HG02571 (cell line): ENCODE measurements at regions not wholly inside any gene's neighbourhood (a gene's known extent, or its start where the extent isn't known, plus 50 kb on each side); places are given as distances from the start of the nearest gene placed in this dataset.

ENCODE experiments used
- ATAC-seq: cut with Tn5 transposase; IDR thresholded peaks from one replicate; pipeline ENCODE4 v1.9.1; 2021; ENCODE audit warnings: mild to moderate bottlenecking, moderate library complexity; ENCODE audit not compliant: unreplicated experiment

DNA sequence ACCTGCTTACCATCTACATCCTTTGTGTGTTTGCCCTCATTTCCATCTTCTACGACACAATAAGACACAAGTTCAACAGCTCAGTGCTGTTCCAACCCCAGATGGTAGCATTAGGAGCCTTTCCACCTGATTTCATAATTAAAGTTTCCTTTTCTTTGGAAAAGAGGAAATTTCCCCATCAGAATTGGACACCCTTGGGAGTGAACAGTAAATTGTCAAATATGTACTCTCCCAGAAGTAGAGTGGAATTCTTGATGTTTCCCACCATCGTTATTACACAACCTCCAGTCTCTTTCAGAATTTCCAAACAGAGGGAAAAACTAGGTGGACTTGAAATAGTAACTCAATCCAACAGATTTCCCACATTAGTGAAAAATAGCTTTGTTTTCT lies 337.6 kb upstream of the OR4E1 start:
- ATAC-seq: no peak

DNA sequence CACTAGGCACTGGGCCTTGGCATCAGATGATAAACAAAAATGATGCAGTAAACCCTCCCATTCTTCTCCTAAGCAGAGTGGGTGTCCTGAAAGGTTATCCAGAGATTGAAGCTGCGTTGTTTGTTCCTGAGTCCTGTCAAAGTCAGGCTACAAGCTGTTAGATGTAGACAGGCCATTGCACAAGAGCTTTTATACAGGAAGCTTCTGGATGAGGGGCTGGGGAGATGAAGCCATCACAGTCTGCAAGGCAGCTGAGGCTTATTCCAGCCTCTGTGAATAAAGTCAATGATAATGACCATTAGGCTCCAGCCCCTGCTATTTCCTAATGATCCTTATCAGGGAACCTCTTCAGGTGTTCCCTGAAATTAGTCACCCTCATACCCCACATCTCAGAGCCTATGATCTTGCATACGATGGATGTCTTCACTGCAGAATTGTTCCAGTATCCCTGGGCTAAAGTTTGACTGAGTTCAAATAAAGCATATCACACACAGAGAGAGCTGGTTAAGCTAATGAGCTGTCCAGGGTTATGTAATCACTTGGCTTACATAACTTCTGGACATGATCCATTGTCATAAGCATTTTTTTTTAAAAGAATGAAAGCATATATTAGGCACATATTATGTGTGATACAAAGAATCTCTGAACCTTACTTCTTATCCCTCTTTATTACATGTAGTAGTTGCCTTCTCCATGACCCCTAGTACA lies 337.1 kb upstream of the OR4E1 start:
- no peak for ATAC-seq

DNA sequence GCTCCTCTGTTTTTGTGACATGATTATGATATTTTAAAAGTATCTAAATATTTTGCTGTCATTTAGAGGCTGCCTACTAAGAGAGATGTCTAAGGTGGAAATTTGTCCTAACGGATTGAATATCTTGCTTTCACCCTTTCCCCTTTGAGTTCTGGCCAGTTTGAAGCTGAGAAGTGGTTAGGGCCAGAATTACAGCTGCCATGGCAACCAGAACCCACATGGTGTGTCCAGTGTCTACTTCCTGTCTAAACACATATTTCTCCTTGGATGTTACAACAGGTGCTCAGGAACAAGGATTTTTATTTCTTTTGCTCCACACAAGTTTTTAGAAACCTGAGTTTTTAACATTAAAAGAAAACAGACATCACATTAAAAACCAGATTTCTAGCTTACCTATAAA lies 335.1 kb upstream of the OR4E1 start:
- ATAC-seq: no peak

DNA sequence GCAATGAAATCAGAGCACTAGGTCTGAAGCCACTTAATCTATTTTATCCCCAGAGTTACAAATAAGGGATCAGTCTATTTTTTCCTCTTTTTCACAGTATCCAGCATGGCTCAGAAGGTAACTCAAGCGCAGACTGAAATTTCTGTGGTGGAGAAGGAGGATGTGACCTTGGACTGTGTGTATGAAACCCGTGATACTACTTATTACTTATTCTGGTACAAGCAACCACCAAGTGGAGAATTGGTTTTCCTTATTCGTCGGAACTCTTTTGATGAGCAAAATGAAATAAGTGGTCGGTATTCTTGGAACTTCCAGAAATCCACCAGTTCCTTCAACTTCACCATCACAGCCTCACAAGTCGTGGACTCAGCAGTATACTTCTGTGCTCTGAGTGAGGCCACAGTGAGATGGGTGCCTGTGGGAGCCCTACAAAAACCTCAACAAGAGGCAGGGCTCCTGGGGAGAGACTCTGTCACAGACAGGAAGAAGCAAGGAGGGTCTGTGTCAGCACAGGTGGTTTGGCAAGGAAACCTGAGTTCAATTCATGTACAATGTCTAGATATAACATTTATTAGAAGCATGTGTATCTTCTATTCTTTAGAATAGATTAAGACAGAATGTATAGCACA lies 334.3 kb upstream of the OR4E1 start:
- ATAC-seq: no peak

DNA sequence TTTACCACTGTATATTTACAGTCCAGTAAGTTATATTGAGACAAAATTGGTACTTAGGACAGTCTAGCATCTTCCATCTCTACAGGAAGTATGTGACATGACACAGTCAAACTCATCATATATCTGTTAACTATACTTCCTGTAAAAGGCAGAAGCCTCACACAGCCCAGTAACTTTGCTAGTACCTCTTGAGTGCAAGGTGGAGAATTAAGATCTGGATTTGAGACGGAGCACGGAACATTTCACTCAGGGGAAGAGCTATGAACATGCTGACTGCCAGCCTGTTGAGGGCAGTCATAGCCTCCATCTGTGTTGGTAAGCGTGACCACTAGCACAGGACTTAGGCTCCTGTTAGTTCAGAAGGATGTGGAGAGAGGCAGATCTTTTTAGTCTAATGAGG lies 333.7 kb upstream of the OR4E1 start:
- no peak for ATAC-seq

DNA sequence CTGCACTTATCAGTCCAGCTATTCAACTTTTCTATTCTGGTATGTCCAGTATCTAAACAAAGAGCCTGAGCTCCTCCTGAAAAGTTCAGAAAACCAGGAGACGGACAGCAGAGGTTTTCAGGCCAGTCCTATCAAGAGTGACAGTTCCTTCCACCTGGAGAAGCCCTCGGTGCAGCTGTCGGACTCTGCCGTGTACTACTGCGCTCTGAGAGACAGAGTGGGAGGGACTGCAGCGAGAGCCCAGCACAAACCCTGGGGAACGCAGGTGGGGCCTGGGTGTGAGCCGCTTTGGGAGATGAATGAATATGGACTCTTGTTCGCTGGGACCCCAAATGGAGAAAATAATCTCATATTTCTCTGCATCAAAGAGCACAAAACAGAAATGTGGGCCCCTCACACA lies 329.8 kb upstream of the OR4E1 start:
- no peak for ATAC-seq

DNA sequence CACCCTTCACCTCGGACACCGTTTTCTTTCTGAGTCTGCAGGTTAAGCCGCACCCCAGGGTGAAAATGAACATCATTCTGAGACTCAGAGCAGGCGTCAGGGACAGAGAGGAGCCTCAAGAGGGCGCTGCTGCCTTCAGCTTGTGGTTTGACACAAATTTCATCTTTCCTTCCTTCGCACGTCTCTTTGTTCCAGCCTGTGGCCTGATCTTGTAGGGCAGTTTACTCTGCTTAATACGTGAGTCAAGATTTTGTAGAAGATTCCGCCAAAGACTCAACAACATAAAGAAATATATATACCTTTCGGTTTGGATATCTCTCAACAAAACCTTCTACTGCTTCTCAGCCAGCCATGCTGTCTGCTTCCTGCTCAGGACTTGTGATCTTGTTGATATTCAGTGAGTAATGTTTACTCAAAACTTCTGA lies 329.3 kb upstream of the OR4E1 start:
- ATAC-seq: no peak

DNA sequence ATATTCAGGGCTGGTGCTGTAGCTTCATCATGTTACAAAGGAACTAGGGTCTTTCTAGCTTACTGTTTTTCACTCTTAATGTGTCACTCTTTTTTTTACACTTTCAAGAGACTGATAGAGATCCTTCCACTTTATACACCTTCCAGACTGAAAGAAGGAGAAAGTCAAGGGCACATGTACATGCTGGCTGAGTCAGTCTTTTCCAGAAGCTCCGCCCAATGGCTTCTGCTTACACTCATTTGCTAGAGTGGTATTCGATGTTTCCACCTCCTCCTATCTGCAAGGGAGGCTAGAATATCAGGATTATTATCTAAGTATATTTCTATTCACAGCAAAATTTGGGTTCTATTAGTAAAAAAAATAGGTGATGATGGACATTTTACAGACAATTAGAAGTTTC lies 325.8 kb upstream of the OR4E1 start:
- ATAC-seq: no peak

DNA sequence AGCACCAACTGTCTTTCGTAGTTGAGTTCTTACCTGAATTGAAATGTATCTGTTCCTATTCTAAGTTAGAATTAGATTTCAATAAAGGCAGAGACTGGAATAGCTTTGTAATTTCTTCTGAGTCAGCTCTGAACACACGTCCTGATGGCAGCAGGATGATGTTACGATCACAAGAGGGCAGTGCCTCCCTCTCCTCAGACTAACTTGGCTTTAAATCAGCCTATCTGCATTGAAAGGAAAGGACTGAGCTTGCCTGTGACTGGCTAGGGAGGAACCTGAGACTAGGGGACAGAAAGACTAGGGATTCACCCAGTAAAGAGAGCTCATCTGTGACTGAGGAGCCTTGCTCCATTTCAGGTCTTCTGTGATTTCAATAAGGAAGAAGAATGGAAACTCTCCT lies 323.7 kb upstream of the OR4E1 start:
- no peak for ATAC-seq

DNA sequence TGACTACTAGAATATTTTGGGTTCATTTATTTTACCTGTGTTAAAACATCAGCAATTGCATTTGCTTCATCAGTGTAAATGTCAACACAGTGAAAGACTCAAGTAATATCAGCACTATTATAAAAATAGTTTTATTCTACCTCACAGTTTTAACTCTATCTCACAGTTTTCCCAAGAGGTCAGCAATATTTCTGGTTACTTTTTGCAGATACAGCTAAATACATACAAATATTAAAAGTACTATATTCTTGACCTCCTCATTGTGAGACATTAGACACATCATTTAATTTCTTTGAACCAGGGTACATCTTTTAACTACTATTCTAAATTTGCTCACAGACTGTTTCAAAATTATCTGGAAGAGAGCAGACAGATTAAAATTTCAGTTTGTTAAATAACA lies 321.7 kb upstream of the OR4E1 start:
- no peak for ATAC-seq

DNA sequence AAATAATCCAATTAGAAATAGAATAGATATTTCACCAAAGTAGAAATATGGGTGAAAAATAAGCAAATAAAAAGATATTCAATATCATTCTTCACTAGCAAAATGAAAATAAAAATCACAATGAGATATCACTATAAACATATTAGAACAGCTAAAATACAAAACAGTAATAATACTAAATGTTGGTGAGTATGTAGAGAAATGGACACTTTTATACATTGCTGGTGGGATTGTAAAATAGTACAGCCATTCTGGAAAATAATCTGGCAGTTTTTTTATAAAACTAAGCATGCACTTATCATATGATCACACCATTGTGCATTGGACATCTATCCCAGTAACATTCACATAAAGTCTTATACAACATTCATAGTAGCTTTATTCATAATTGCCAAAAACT lies 320.2 kb upstream of the OR4E1 start:
- no peak for ATAC-seq

DNA sequence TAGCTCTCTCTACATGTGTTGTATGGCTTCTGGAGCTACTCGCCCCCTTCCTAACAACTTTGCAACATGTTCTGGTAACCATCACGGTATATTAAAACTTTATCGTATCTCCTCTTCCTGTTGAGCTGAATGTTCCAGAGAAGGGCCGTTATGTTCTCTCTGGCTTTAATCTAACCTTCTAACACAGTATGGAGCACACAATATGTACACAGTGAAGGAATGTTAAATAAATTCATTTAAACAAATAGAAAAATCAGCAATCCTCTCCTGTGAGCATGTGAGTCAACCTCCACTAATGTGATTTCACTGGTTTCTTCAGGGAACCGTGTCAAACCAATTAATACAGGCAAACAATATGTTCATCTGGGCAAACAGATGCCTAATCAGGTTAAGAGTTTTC lies 319.5 kb upstream of the OR4E1 start:
- ATAC-seq: no peak

DNA sequence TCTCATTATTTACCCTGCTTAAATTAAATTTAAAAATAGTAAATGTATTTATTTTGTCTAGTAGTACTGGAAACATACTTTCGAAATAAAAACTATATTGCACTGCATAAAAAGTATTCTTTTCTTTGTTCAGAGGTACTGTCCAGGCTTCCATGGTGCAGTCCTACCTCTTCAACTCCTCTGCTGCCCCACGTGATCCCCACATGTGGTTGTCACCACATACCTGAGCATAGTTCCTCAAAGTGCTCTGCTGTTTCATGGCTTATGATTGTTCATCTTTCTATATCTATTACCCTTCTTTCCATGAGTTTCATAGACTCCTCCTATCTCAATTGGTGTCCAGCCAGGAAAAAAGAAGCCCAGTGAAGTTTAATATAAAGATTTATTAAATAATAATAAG lies 317.5 kb upstream of the OR4E1 start:
- ATAC-seq: no peak

DNA sequence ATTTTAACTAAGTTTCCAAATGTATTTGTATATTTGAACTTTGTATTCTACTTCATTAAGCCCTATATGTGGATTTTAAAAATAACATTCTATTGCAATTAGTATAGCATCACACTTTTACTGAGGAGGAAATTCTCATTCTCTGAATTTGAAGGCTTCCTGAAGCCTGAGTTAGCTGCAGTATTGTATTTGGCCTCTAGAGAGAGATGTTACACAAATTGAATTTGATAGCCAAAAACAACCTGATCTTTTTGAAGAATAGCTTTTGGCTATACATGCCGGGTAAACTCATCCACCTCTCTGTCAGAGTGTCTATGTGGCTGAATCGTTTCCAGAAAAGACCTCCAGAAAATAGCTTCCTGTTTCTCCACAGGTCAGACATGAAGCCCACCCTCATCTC lies 316.5 kb upstream of the OR4E1 start:
- ATAC-seq: no peak

DNA sequence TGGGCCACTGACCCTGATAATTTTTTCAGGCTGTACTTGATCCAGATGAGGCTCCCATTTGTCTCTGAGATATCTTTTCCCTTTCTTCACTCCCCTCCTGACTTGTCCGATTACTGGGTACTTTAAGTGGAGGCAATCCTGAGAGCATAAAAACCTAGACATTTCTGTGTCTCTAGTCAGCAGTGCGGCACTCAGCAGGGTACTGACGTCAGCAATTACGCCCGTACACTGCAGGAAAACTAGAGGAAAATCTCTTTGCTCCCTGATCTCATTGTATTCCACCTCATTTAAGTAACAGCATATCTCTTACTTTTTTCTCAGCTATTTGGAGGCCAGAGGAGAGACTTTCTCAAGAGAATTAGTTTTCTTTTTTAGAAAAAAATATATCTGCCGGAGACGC lies 315.5 kb upstream of the OR4E1 start:
- no peak for ATAC-seq

DNA sequence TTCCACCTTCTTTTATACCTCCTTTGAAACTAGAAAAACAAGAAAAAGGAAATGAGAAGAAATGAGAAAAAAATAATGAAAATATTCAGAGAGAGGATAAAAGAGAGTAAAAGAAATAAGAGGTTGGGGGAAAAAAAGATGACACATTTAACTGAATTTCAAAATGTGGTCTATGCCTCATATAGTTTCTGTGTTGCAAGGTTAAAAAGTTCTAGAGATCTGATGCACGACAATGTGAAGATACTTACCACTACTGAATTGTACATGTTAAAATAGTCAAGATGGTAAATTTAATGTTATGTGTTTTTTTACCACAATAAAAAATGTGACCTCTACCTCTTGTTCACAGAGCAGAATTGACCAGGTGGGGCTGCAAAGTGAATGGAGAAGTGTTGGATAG lies 314.8 kb upstream of the OR4E1 start:
- no peak for ATAC-seq

DNA sequence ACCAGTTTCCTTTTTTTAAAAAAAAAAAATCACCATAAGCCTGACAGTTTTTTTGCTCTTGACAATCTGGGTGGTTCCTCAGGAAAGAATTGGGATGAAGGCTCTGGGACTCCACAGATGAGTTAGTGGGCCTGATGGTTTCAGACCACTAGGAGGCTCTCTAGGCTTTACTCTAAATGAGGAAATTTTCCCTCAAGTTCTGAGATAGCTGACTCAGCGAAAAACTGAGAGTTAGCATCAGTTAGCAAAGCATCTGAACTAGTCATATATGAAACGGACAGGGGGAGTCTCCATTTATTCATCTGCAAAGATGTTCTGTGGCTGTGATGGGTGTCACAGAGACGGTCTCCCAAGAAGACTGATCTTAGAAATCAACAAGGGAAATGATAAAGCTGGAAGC lies 314.3 kb upstream of the OR4E1 start:
- no peak for ATAC-seq

DNA sequence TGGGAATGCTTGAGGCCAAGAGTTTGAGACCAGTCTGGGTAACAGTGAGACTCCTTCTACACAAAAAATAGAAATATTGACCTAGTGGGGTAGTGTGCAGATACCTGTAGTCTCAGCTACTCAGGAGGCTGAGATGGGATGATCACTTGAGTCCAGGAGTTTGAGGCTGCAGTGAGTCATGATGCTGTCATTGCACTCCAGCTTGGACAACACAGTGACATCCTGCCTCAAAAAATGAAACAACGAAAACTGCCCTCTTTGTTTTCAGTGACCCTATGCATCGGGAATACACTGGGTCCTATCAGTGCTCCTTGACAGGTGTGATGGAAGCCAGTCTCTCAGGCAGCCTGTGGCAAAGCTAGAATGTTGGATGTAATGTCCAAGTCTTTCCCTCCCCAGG lies 311.5 kb upstream of the OR4E1 start:
- no peak for ATAC-seq

DNA sequence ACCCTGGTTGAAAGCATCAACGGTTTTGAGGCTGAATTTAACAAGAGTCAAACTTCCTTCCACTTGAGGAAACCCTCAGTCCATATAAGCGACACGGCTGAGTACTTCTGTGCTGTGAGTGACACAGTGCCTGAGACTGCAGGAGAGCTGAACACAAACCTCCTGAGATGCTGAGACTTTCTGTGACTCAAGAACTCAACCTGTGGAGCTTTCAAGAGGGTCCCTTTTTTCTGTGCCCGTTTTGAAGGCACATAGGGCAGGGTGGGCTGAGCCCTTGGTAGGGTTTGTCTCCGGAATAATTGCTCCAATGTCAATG lies 305.3 kb upstream of the OR4E1 start:
- ATAC-seq: no peak

DNA sequence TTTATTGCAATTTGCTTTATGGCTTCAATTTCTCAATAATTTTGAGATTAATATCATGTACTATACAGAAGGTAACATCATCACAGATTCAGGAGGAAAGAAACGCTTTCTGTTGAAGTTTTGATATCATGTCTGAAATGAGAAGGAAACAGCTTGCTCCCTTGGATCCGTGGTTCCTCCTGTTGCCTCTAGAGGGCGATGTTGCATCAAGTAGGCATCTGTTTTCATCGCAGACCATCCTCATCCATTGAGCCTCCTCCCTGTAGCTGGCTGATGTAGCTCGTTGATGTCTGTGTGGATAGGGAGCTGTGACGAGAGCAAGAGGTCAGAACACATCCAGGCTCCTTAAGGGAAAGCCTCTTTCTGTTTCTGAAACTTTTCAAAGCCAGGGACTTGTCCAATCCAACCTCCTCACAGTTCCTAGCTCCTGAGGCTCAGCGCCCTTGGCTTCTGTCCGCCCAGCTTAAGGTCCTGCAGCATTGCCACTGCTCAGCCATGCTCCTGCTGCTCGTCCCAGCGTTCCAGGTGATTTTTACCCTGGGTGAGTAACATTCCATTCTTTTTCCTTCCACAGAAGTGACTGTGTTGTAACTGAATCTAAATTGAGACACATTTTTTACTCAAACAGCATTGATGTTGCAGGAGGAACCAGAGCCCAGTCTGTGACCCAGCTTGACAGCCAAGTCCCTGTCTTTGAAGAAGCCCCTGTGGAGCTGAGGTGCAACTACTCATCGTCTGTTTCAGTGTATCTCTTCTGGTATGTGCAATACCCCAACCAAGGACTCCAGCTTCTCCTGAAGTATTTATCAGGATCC lies 304.8 kb upstream of the OR4E1 start:
- no peak for ATAC-seq

DNA sequence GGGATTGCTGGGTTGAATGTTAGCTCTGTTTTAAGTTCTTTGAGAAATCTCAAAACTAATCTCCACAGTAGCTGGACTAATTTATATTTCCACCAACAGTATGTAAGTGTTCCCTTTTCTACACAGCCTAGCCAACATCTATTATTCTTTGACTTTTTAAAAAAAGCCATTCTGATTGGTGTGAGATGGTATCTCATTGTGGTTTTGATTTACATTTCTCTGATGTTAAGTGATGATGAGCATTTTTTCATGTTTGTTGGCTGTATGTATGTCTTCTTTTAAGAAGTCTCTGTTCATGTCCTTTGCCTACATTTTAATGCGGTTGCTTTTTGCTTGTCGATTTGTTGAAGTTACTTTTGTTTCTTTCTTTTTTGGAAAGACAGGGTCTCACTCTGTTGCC lies 301.1 kb upstream of the OR4E1 start:
- ATAC-seq: no peak

DNA sequence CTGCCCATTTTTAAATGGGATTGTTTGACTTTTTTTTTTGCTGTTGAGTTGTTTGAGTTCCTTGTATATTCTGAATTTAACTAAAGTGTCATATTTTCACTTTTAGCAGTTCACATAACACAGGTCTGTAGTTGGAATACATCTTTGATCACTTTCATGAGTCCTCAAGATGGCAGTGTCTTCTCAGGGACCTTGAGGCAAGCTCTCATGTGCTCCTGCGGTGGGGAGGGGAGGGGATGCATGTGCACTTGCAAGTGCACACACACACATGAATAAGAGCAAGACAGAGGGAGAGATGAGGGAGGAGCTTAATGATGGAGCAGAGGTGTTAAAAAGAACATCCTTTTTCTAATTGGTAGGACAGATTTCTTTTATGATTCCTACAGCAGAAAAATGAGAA lies 291.4 kb upstream of the OR4E1 start:
- ATAC-seq: no peak
